Sigmoid colon (tissue), 6 donors: ENCODE measurements at regions not wholly inside any gene's neighbourhood (a gene's known extent, or its start where the extent isn't known, plus 50 kb on each side); places are given as distances from the start of the nearest gene placed in this dataset.
A peak's percentile ranks its signal among the peaks of the same experiment; 100 is the strongest.

Source experiments
- DNase-seq: peaks from one replicate; pipeline ENCODE4 v3.0.0-alpha.2; 2019
- H3K27ac ChIP-seq, 4 donors: fragments of 200-600 bp; sonication (generic); one replicate each; pipeline ENCODE4 v1.5.1; 2016 to 2019; ENCODE audit warnings: mild to moderate bottlenecking in 1 of 4
- H3K27me3 ChIP-seq, 3 donors: fragments of 200-600 bp; sonication (generic); one replicate each; pipeline ENCODE4 v1.5.1; 2019; ENCODE audit warnings: mild to moderate bottlenecking in 1 of 3
- H3K36me3 ChIP-seq, 4 donors: fragments of 200-600 bp; sonication (generic); one replicate each; pipeline ENCODE4 v1.5.1; 2016 to 2019
- H3K4me1 ChIP-seq, 4 donors: fragments of 200-600 bp; sonication (generic); one replicate each; pipeline ENCODE4 v1.5.1; 2017 to 2019
- H3K4me3 ChIP-seq, 4 donors: fragments of 200-600 bp; sonication (generic); one replicate each; pipeline ENCODE4 v1.5.1; 2017 to 2019; ENCODE audit warnings: mild to moderate bottlenecking in 2 of 4, moderate library complexity in 1 of 4
- H3K9me3 ChIP-seq, 4 donors: fragments of 200-600 bp in 3 of 4; sonication (generic) in 3 of 4; one replicate each; pipeline versions ENCODE4 v1.5.1 to v1.6.1; 2013 to 2019
- CTCF ChIP-seq, 4 experiments: fragments of 450-650 bp in 3 of 4; fragments of 200-600 bp in 1 of 4; IDR thresholded peaks; one replicate each; pipeline ENCODE4 v1.5.1; 2016 to 2019; ENCODE audit warnings: antibody characterized with exemption in 4 of 4, mild to moderate bottlenecking in 3 of 4, moderate library complexity in 2 of 4
- EP300 ChIP-seq, 4 donors: sonication (generic); formaldehyde crosslinking; IDR thresholded peaks; one replicate each; pipeline ENCODE4 v1.6.1; 2017; ENCODE audit warnings: antibody characterized with exemption in 4 of 4
- POLR2A ChIP-seq, 2 donors: fragments of 450-650 bp; IDR thresholded peaks; one replicate each; pipeline ENCODE4 v1.6.1; 2016; ENCODE audit warnings: antibody characterized with exemption in 2 of 2, mild to moderate bottlenecking in 2 of 2, moderate library complexity in 2 of 2
- POLR2AphosphoS5 ChIP-seq, 4 donors: sonication (generic); formaldehyde crosslinking; IDR thresholded peaks; one replicate each; pipeline ENCODE4 v1.6.1; 2017; ENCODE audit warnings: antibody characterized with exemption in 4 of 4
- WGBS, 2 donors: extraction: QIAGEN DNeasy Blood & Tissue Kit; methylation state at CpG; one replicate each; pipeline ENCODE4 v1.1.7; 2013; 5-methylcytosine and 5-hydroxymethylcytosine counted together
- intact Hi-C: fragments of 100-400 bp; cut with DNase I; formaldehyde crosslinking; loops from one replicate; pipeline ENCODE4 v1.15.1; 2023
- donor health status: healthy with polysubstance abuse.
- donor health status: healthy.

GRCh38 chr9:96159596-96159995 is 142.4 kb downstream of the HSD17B3 start:
- Histone ChIP-seq H3K27ac (no peak overlapping the region), H3K4me1 (no peaks in the 10 kb centered on the region), H3K27me3 (no peaks in the 10 kb centered on the region), H3K36me3 (no peaks in the 10 kb centered on the region), H3K9me3 (no peaks in the 10 kb centered on the region), H3K4me3 (no peak overlapping the region)
- intact Hi-C loops, result no loop called here
- TF ChIP-seq EP300 (IDR thresholded peaks at IDR 0.05), result no peak
- peak; percentile 54 for DNase-seq
- 92 to 97% methylated on average over 4 of the region's 4 CpGs for WGBS, 2 donors

GRCh38 chr9:96158909-96159575 is 142.9 kb downstream of the HSD17B3 start:
- peak; percentile 18 for DNase-seq
- intact Hi-C loops, result no loop called here
- H3K27ac ChIP-seq, result no peak overlapping the region
- H3K27me3 ChIP-seq, result no peaks in the 10 kb centered on the region
- H3K36me3 ChIP-seq, result no peaks in the 10 kb centered on the region
- TF ChIP-seq POLR2A (IDR thresholded peaks at IDR 0.05) (no peak), POLR2AphosphoS5 (IDR thresholded peaks at IDR 0.05) (no peak), EP300 (IDR thresholded peaks at IDR 0.05) (no peak), CTCF (IDR thresholded peaks at IDR 0.05) (no peak)
- WGBS, 2 donors, result 52 to 81% methylated on average over 9 of the region's 9 CpGs
- no peaks in the 10 kb centered on the region for H3K9me3 ChIP-seq
- no peaks in the 10 kb centered on the region for H3K4me1 ChIP-seq
- no peak overlapping the region for H3K4me3 ChIP-seq

- DNase-seq, result peak; percentile 28
- no peaks in the 10 kb centered on the region for H3K36me3 ChIP-seq
- no peaks in the 10 kb centered on the region for H3K9me3 ChIP-seq
- no peaks in the 10 kb centered on the region for H3K4me1 ChIP-seq
- intact Hi-C loops, result no loop called here
- TF ChIP-seq EP300 (IDR thresholded peaks at IDR 0.05) (no peak), CTCF (IDR thresholded peaks at IDR 0.05) (no peak), POLR2AphosphoS5 (IDR thresholded peaks at IDR 0.05) (no peak), POLR2A (IDR thresholded peaks at IDR 0.05) (no peak)
- WGBS, 2 donors, result 90 to 94% methylated on average over 8 of the region's 8 CpGs
- no peak overlapping the region for H3K4me3 ChIP-seq
- H3K27ac ChIP-seq, result no peak overlapping the region
- no peaks in the 10 kb centered on the region for H3K27me3 ChIP-seq
Measured at GRCh38 chr9:96158147-96158546, 143.8 kb downstream of the HSD17B3 start.

- H3K36me3 ChIP-seq, result no peaks in the 10 kb centered on the region
- TF ChIP-seq EP300 (IDR thresholded peaks at IDR 0.05) (no peak), CTCF (IDR thresholded peaks at IDR 0.05) (no peak), POLR2AphosphoS5 (IDR thresholded peaks at IDR 0.05) (no peak), POLR2A (IDR thresholded peaks at IDR 0.05) (no peak)
- no peak overlapping the region for H3K4me3 ChIP-seq
- H3K4me1 ChIP-seq, result no peaks in the 10 kb centered on the region
- no peak overlapping the region for H3K27ac ChIP-seq
- H3K27me3 ChIP-seq, result no peaks in the 10 kb centered on the region
- DNase-seq, result peak; percentile 2
- 0 to 68% methylated on average over 1 of the region's 1 CpG for WGBS, 2 donors
- intact Hi-C loops, result no loop called here
- no peaks in the 10 kb centered on the region for H3K9me3 ChIP-seq
Measured at GRCh38 chr9:96157675-96158074, 144.3 kb downstream of the HSD17B3 start.

GRCh38 chr9:96156171-96156974 is 145.6 kb downstream of the HSD17B3 start:
- Histone ChIP-seq H3K27ac (no peak overlapping the region), H3K36me3 (no peaks in the 10 kb centered on the region), H3K27me3 (no peaks in the 10 kb centered on the region), H3K9me3 (no peaks in the 10 kb centered on the region), H3K4me1 (no peaks in the 10 kb centered on the region), H3K4me3 (no peak overlapping the region)
- TF ChIP-seq POLR2AphosphoS5 (IDR thresholded peaks at IDR 0.05), result peak in 1 of 4 donors; percentile 47
- TF ChIP-seq EP300 (IDR thresholded peaks at IDR 0.05), result peak in 2 of 4 donors; percentile 31 to 34
- TF ChIP-seq CTCF (IDR thresholded peaks at IDR 0.05), result no peak
- intact Hi-C loops, result no loop called here
- peak; percentile 41 for DNase-seq
- WGBS, 2 donors, result 63 to 77% methylated on average over 10 of the region's 10 CpGs
